Endothelial cell of umbilical vein (primary cell): ENCODE measurements at regions not wholly inside any gene's neighbourhood (a gene's known extent, or its start where the extent isn't known, plus 50 kb on each side); places are given as distances from the start of the nearest gene placed in this dataset.

Source experiments
- BruUV-seq: library from RNA; stranded (reverse); fragments of 400-500 nt; replicated peaks from 2 replicates; lab custom pipeline; 2021; lab: Mats Ljungman, UMichigan
- CTCF ChIA-PET: fragments of 300-600, 350-600 bp; sonication (Branson Sonifier 250); formaldehyde crosslinking; loops from one replicate; lab custom pipeline; 2021; ENCODE audit warnings: antibody characterized with exemption, inconsistent platforms; lab: Charles Lee
- POLR2A ChIA-PET: fragments of 300-600, 350-600 bp; sonication (Branson Sonifier 250); formaldehyde crosslinking; loops from one replicate; lab custom pipeline; 2021; ENCODE audit warnings: antibody characterized with exemption, inconsistent platforms; lab: Charles Lee
- DNase-seq: peaks from one replicate; pipeline ENCODE4 v3.0.0-alpha.2; 2011; ENCODE audit warnings: low read depth, low spot score
- FAIRE-seq: peaks from 2 replicates; lab custom pipeline; 2011; peaks lifted over from hg19 to GRCh38; lab: Jason Lieb, UNC
- H2AFZ ChIP-seq: 2 replicates; pipeline ENCODE4 v1.6.0; 2012; ENCODE audit warnings: low read depth, low read length, control low read depth, inconsistent platforms
- H3K27ac ChIP-seq: 2 replicates; pipeline ENCODE4 v1.5.1; 2011; ENCODE audit warnings: low read depth, mild to moderate bottlenecking, control low read depth, low read length, moderate library complexity; ENCODE audit not compliant: insufficient read depth
- H3K27me3 ChIP-seq, 2 experiments: 2 replicates each; pipeline versions ENCODE4 v1.6.0 to v1.6.1; 2011; ENCODE audit warnings: low read length in 2 of 2, mixed read lengths in 1 of 2; ENCODE audit not compliant: control insufficient read depth in 2 of 2, insufficient read depth in 2 of 2
- H3K36me3 ChIP-seq, 2 experiments: 2 replicates in 1 of 2; 3 replicates in 1 of 2; pipeline ENCODE4 v1.5.1; 2011; ENCODE audit warnings: low read length in 2 of 2, mild to moderate bottlenecking in 1 of 2, moderate library complexity in 1 of 2; ENCODE audit not compliant: control insufficient read depth in 2 of 2, insufficient read depth in 2 of 2; ENCODE audit errors: extremely low read depth in 1 of 2
- H3K4me1 ChIP-seq: 3 replicates; pipeline ENCODE4 v1.5.1; 2011; ENCODE audit warnings: mild to moderate bottlenecking, low read length; ENCODE audit not compliant: control insufficient read depth, insufficient read depth; ENCODE audit errors: extremely low read depth
- H3K4me2 ChIP-seq: 2 replicates; pipeline ENCODE4 v1.6.1; 2011; ENCODE audit warnings: low read length, control low read depth, mixed read lengths; ENCODE audit not compliant: insufficient read depth
- H3K4me3 ChIP-seq, 3 experiments: fragments of 200-600 bp in 1 of 3; sonication (generic), shearing (Covaris generic) in 1 of 3; replicated peaks in 1 of 3; 2 replicates each; pipeline ENCODE4 v1.5.1; 2011 to 2016; ENCODE audit warnings: control low read depth in 3 of 3, low read length in 3 of 3, mild to moderate bottlenecking in 2 of 3, inconsistent platforms in 1 of 3, low read depth in 1 of 3, moderate library complexity in 1 of 3; ENCODE audit not compliant: insufficient read depth in 1 of 3
- H3K79me2 ChIP-seq: 2 replicates; pipeline ENCODE4 v1.6.0; 2012; ENCODE audit warnings: low read length, inconsistent platforms; ENCODE audit not compliant: control insufficient read depth, insufficient read depth
- H3K9ac ChIP-seq: replicated peaks from 2 replicates; pipeline ENCODE3; 2011; ENCODE audit warnings: low read length, control low read depth; ENCODE audit not compliant: insufficient read depth; ENCODE audit errors: extremely low read depth
- H3K9me1 ChIP-seq: replicated peaks from 3 replicates; pipeline ENCODE4 v1.6.0; 2011; ENCODE audit warnings: mild to moderate bottlenecking, low read length; ENCODE audit not compliant: control insufficient read depth, insufficient read depth; ENCODE audit errors: extremely low read depth
- H3K9me3 ChIP-seq: replicated peaks from 2 replicates; pipeline ENCODE4 v1.5.1; 2012; ENCODE audit warnings: low read length, inconsistent platforms; ENCODE audit not compliant: control insufficient read depth, insufficient read depth
- H4K20me1 ChIP-seq: replicated peaks from 2 replicates; pipeline ENCODE3; 2011; ENCODE audit warnings: mild to moderate bottlenecking, low read length; ENCODE audit not compliant: control insufficient read depth, insufficient read depth; ENCODE audit errors: extremely low read depth
- EZH2 ChIP-seq: IDR thresholded peaks from 2 replicates; pipeline ENCODE4 v1.6.1; 2012; ENCODE audit warnings: borderline replicate concordance, low read depth, mild to moderate bottlenecking, moderate library complexity, low read length, inconsistent platforms; ENCODE audit not compliant: severe bottlenecking
- FOS ChIP-seq: IDR thresholded peaks from 2 replicates; pipeline ENCODE4 v1.6.1; 2011; ENCODE audit warnings: mild to moderate bottlenecking, low read length, moderate library complexity, borderline replicate concordance; ENCODE audit not compliant: insufficient read depth
- GATA2 ChIP-seq: IDR thresholded peaks from 2 replicates; pipeline ENCODE4 v1.7.0; 2011; ENCODE audit warnings: low read depth, mild to moderate bottlenecking, moderate library complexity, mixed read lengths, low read length; ENCODE audit not compliant: insufficient read length, insufficient read depth
- JUN ChIP-seq: IDR thresholded peaks from 2 replicates; pipeline ENCODE4 v1.6.1; 2011; ENCODE audit warnings: borderline replicate concordance, low read depth; ENCODE audit not compliant: insufficient read length, insufficient read depth
- MYC ChIP-seq: IDR thresholded peaks from one replicate; pipeline ENCODE4 v1.6.1; 2011; ENCODE audit warnings: mild to moderate bottlenecking, low read depth, low read length
- POLR2A ChIP-seq: IDR thresholded peaks from 2 replicates; pipeline ENCODE4 v1.6.1; 2012; ENCODE audit warnings: low read depth, mild to moderate bottlenecking, control low read depth, low read length
- POLR2AphosphoS5 ChIP-seq: IDR thresholded peaks from 2 replicates; pipeline ENCODE4 v1.6.1; 2012; ENCODE audit warnings: low read depth, mild to moderate bottlenecking, control low read depth, low read length, moderate library complexity; ENCODE audit not compliant: insufficient read depth
- dilution Hi-C: fragments of 300-500 bp; cut with MboI; formaldehyde crosslinking; loops from one replicate; pipeline ENCODE4 v1.15.0; 2019; ENCODE audit warnings: low sequenced_read_pairs; ENCODE audit not compliant: extremely low pct_ligation_motif_present
- intact Hi-C: fragments of 100-400 bp; cut with micrococcal nuclease; formaldehyde crosslinking; loops from one replicate; pipeline ENCODE4 v1.10.0; 2022
- TF ChIP-seq, protein P1 (sequence below), 2 donors: IDR thresholded peaks; 1 replicate in 1 of 2; 2 replicates in 1 of 2; pipeline ENCODE4 v1.5.1; 2011; ENCODE audit warnings: low read length in 2 of 2, mild to moderate bottlenecking in 2 of 2, moderate library complexity in 2 of 2, control low read depth in 1 of 2, inconsistent platforms in 1 of 2, low read depth in 1 of 2; ENCODE audit not compliant: insufficient read depth in 1 of 2; ENCODE audit errors: extremely low read depth in 1 of 2
- TF ChIP-seq, protein P2 (sequence below): IDR thresholded peaks from 2 replicates; pipeline ENCODE4 v1.6.1; 2011; ENCODE audit not compliant: insufficient read depth, insufficient read length

DNA sequence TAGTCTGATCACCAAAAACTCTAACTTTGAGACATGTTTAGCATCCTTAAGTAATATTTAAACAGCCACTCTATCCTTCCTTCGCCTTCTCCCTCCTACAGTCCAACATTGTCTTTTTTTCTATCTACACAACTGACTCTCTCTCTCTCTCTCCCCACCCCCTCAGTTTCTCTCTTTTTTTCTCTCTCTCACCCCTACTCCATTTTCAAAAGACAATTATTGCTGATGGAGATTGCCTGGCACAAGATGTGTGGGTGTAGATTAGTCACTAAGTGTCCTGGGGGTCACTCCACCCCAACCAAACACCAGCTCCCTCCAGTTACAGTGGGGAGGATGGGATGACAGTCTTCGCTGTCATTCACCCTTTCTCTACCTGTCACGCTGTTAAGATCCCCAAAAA, 94.5 kb upstream of the NFIA start:
- Histone ChIP-seq H3K27me3 (no peaks in the 10 kb centered on the region), H4K20me1 (no peaks in the 10 kb centered on the region), H2AFZ (no peak overlapping the region), H3K27ac (no peak overlapping the region), H3K4me2 (no peak overlapping the region), H3K79me2 (no peaks in the 10 kb centered on the region), H3K9ac (no peak overlapping the region), H3K9me3 (no peaks in the 10 kb centered on the region), H3K4me3 (no peak overlapping the region), H3K36me3 (no peaks in the 10 kb centered on the region), H3K9me1 (no peaks in the 10 kb centered on the region), H3K4me1 (peaks cover 29% of the 10 kb centered on the region)
- TF ChIP-seq, protein P1, sequence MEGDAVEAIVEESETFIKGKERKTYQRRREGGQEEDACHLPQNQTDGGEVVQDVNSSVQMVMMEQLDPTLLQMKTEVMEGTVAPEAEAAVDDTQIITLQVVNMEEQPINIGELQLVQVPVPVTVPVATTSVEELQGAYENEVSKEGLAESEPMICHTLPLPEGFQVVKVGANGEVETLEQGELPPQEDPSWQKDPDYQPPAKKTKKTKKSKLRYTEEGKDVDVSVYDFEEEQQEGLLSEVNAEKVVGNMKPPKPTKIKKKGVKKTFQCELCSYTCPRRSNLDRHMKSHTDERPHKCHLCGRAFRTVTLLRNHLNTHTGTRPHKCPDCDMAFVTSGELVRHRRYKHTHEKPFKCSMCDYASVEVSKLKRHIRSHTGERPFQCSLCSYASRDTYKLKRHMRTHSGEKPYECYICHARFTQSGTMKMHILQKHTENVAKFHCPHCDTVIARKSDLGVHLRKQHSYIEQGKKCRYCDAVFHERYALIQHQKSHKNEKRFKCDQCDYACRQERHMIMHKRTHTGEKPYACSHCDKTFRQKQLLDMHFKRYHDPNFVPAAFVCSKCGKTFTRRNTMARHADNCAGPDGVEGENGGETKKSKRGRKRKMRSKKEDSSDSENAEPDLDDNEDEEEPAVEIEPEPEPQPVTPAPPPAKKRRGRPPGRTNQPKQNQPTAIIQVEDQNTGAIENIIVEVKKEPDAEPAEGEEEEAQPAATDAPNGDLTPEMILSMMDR (IDR thresholded peaks at IDR 0.05; ENCODE audit: extremely low read depth in 1 of 2, insufficient read depth in 1 of 2, low read depth in 1 of 2, low read length in 2 of 2): no peak
- TF ChIP-seq POLR2AphosphoS5 (no peak), FOS (no peak), GATA2 (no peak), JUN (no peak), POLR2A (no peak), MYC (no peak), EZH2 (no peak)
- TF ChIP-seq, protein P2, sequence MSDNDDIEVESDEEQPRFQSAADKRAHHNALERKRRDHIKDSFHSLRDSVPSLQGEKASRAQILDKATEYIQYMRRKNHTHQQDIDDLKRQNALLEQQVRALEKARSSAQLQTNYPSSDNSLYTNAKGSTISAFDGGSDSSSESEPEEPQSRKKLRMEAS: no peak
- dilution Hi-C loops (no loop called here), intact Hi-C loops (no loop called here)
- ChIA-PET CTCF (interaction anchor here (4.6 kb wide), 1 partner anchor 9 kb away, joined by 24 read pairs; no protein-coding TSS in a partner anchor), POLR2A (no interaction called here)
- FAIRE-seq: no peak
- DNase-seq: no peak
- BruUV-seq: no TSS peak
